GM04503 (cell line): ENCODE measurements at regions not wholly inside any gene's neighbourhood (a gene's known extent, or its start where the extent isn't known, plus 50 kb on each side); places are given as distances from the start of the nearest gene placed in this dataset.

Experiments used
- DNase-seq: peaks from one replicate; pipeline ENCODE4 v3.0.0-alpha.2; 2012; ENCODE audit warnings: low read depth

- DNase-seq, result no peak
These were observed 151.1 kb upstream of the MAF start for GRCh38 chr16:79751471-79752184.

GRCh38 chr16:79750311-79750710, 149.8 kb upstream of the MAF start:
- DNase-seq, result no peak

GRCh38 chr16:79748629-79749028, 148.1 kb upstream of the MAF start:
- DNase-seq, result no peak

- DNase-seq, result no peak
These were observed 147.2 kb upstream of the MAF start for GRCh38 chr16:79747688-79748087.

GRCh38 chr16:79740252-79740651, 139.7 kb upstream of the MAF start:
- no peak for DNase-seq

- no peak for DNase-seq
These were observed 134.7 kb upstream of the MAF start for GRCh38 chr16:79735271-79735670.

- DNase-seq, result no peak
These were observed 134.2 kb upstream of the MAF start for GRCh38 chr16:79734721-79735120.

- no peak for DNase-seq
These were observed 128.3 kb upstream of the MAF start for GRCh38 chr16:79728923-79729240.

- no peak for DNase-seq
These were observed 127.7 kb upstream of the MAF start for GRCh38 chr16:79728048-79728922.

- no peak for DNase-seq
These were observed 126.4 kb upstream of the MAF start for GRCh38 chr16:79726902-79727301.

GRCh38 chr16:79725051-79725450, 124.5 kb upstream of the MAF start:
- no peak for DNase-seq

GRCh38 chr16:79723583-79724168, 123.1 kb upstream of the MAF start:
- DNase-seq, result no peak

- no peak for DNase-seq
These were observed 120.7 kb upstream of the MAF start for GRCh38 chr16:79721270-79721669.

- DNase-seq, result no peak
These were observed 117.0 kb upstream of the MAF start for GRCh38 chr16:79717333-79718137.

GRCh38 chr16:79716645-79717332, 116.3 kb upstream of the MAF start:
- DNase-seq, result no peak

GRCh38 chr16:79715061-79715460, 114.5 kb upstream of the MAF start:
- no peak for DNase-seq

- DNase-seq, result no peak
These were observed 113.9 kb upstream of the MAF start for GRCh38 chr16:79714440-79714839.

- DNase-seq, result no peak
These were observed 113.2 kb upstream of the MAF start for GRCh38 chr16:79713609-79714309.

GRCh38 chr16:79712276-79712675, 111.7 kb upstream of the MAF start:
- no peak for DNase-seq

- no peak for DNase-seq
These were observed 107.3 kb upstream of the MAF start for GRCh38 chr16:79707876-79708275.

GRCh38 chr16:79703066-79703465, 102.5 kb upstream of the MAF start:
- DNase-seq, result no peak
